HG03066 (cell line): ENCODE measurements at regions not wholly inside any gene's neighbourhood (a gene's known extent, or its start where the extent isn't known, plus 50 kb on each side); places are given as distances from the start of the nearest gene placed in this dataset.

Experiments
- ATAC-seq: cut with Tn5 transposase; IDR thresholded peaks from one replicate; pipeline ENCODE4 v1.9.1; 2021; ENCODE audit warnings: low read depth; ENCODE audit not compliant: unreplicated experiment

- ATAC-seq, result no peak
Measured at GRCh38 chr3:25297667-25298585, 130.1 kb upstream of the RARB start.

GRCh38 chr3:25300141-25300540, 127.9 kb upstream of the RARB start:
- ATAC-seq, result no peak

GRCh38 chr3:25304916-25305315, 123.1 kb upstream of the RARB start:
- ATAC-seq, result no peak

GRCh38 chr3:25306066-25306465, 122.0 kb upstream of the RARB start:
- no peak for ATAC-seq

GRCh38 chr3:25306705-25307104, 121.4 kb upstream of the RARB start:
- no peak for ATAC-seq

GRCh38 chr3:25313286-25313685, 114.8 kb upstream of the RARB start:
- no peak for ATAC-seq

GRCh38 chr3:25324954-25325655, 103.0 kb upstream of the RARB start:
- ATAC-seq, result no peak

GRCh38 chr3:25335356-25335755, 92.7 kb upstream of the RARB start:
- ATAC-seq, result no peak

GRCh38 chr3:25338158-25338725, 89.8 kb upstream of the RARB start:
- ATAC-seq, result no peak

- no peak for ATAC-seq
Measured at GRCh38 chr3:25339225-25339624, 88.8 kb upstream of the RARB start.

- no peak for ATAC-seq
Measured at GRCh38 chr3:25344670-25345069, 83.4 kb upstream of the RARB start.

GRCh38 chr3:25349095-25349494, 79.0 kb upstream of the RARB start:
- ATAC-seq, result no peak

- no peak for ATAC-seq
Measured at GRCh38 chr3:25349828-25350724, 78.0 kb upstream of the RARB start.

GRCh38 chr3:25350725-25351114, 77.3 kb upstream of the RARB start:
- no peak for ATAC-seq

- no peak for ATAC-seq
Measured at GRCh38 chr3:25354071-25354470, 74.0 kb upstream of the RARB start.

- ATAC-seq, result no peak
Measured at GRCh38 chr3:25355034-25355885, 72.8 kb upstream of the RARB start.

- ATAC-seq, result no peak
Measured at GRCh38 chr3:25355998-25356397, 72.1 kb upstream of the RARB start.

GRCh38 chr3:25362118-25362517, 65.9 kb upstream of the RARB start:
- ATAC-seq, result no peak

- no peak for ATAC-seq
Measured at GRCh38 chr3:25365636-25366035, 62.4 kb upstream of the RARB start.

GRCh38 chr3:25367025-25367424, 61.0 kb upstream of the RARB start:
- no peak for ATAC-seq
